Lower leg skin (tissue), 4 donors: ENCODE measurements at regions not wholly inside any gene's neighbourhood (a gene's known extent, or its start where the extent isn't known, plus 50 kb on each side); places are given as distances from the start of the nearest gene placed in this dataset.

ENCODE experiments used
- DNase-seq, 2 donors: peaks; one replicate each; pipeline ENCODE4 v3.0.0-alpha.2; 2019; ENCODE audit warnings: low spot score in 2 of 2
- H3K4me3 ChIP-seq: fragments of 200-600 bp; sonication (generic); 2 replicates; pipeline ENCODE4 v1.5.1; 2017; ENCODE audit warnings: mild to moderate bottlenecking, low read depth; ENCODE audit not compliant: poor library complexity, severe bottlenecking
- CTCF ChIP-seq, 3 donors: fragments of 450-650 bp; IDR thresholded peaks; one replicate each; pipeline ENCODE4 v1.5.1; 2016; ENCODE audit warnings: antibody characterized with exemption in 3 of 3, mild to moderate bottlenecking in 3 of 3, moderate library complexity in 2 of 3
- POLR2A ChIP-seq, 2 donors: fragments of 450-650 bp; IDR thresholded peaks; one replicate each; pipeline ENCODE4 v1.6.1; 2016 to 2017; ENCODE audit warnings: antibody characterized with exemption in 2 of 2, mild to moderate bottlenecking in 1 of 2, moderate library complexity in 1 of 2
- WGBS, 2 donors: methylation state at CpG; one replicate each; pipeline ENCODE4 v1.1.5; 2018; 5-methylcytosine and 5-hydroxymethylcytosine counted together
- intact Hi-C: fragments of 100-400 bp; cut with DNase I; formaldehyde crosslinking; loops from one replicate; pipeline ENCODE4 v1.15.0; 2023; ENCODE audit warnings: low total_unique reads

- intact Hi-C loops = no loop called here
- WGBS, 2 donors = 85 to 86% methylated on average over 4 of the region's 4 CpGs
- TF ChIP-seq CTCF (IDR thresholded peaks at IDR 0.05) (no peak), POLR2A (IDR thresholded peaks at IDR 0.05) (no peak)
Measured at GRCh38 chr10:89085153-89085552, 94.6 kb downstream of the FAS start.

DNA sequence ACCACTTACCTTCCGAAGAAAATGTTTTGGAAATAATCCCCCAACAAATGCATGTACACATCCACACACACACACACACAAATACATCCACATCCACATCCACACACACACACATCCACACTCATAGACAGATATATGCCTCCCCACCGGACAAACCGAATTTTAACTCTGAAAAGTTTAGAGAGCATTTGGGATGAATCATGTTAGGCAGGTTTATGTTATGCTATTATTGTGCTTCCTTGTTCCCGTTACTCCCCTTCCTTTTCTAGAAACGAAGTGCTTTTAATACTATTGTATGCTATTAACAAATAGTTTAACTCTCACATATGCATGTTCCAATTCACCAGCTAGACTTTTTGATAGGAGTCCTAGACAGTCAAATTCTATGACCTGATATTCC, 91.5 kb downstream of the FAS start:
- TF ChIP-seq POLR2A (IDR thresholded peaks at IDR 0.05) (no peak), CTCF (IDR thresholded peaks at IDR 0.05) (no peak)
- WGBS, 2 donors = 78 to 84% methylated on average over 5 of the region's 5 CpGs
- H3K4me3 ChIP-seq = no peak overlapping the region
- no peak for DNase-seq
- intact Hi-C loops = no loop called here

More at GRCh38 chr10:89085153-89085552, 94.6 kb downstream of the FAS start:
- DNase-seq = no peak
- no peak overlapping the region for H3K4me3 ChIP-seq

DNA sequence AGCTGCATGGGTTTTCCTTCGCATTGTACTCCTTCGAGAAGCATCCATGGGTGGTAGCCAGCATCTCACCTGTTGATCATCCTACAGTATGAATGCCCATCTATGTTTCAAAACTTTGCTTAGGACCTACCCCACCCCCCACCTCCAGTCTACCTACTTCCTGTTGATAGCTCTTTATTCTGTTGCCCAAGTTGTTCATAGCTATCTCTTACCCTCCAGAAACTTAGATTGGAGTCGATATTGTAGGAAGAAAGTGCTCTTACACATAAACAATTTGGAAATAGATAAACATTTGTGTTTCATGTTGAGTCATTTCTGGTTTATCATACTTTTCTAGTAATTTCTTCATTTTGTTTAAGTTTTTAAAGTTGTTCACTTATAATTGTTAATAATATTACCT, 90.1 kb downstream of the FAS start:
- intact Hi-C loops = no loop called here
- WGBS, 2 donors = 62 to 65% methylated on average over 3 of the region's 3 CpGs
- no peak overlapping the region for H3K4me3 ChIP-seq
- DNase-seq = no peak
- TF ChIP-seq CTCF (IDR thresholded peaks at IDR 0.05) = no peak
- TF ChIP-seq POLR2A (IDR thresholded peaks at IDR 0.05) = no peak

DNA sequence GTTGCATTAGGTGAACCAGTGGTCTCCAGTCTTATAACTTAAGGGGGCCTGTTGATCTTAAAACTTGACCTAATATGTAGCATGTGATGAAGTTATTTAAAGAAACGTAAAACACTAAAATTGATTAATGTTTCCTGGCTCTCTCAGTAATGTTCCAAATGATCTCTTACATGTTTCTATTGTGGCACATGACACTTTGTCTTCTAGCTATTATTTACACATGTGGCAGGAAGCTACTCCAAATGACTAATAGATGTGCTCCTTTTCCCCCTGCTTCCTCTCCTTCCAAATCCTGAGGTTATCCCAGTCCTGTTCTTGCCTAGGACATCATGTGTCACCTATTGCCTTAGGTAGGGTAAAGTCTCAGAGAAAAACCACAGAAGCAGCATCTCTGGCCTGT, 89.4 kb downstream of the FAS start:
- no peak for TF ChIP-seq POLR2A (IDR thresholded peaks at IDR 0.05)
- no peak for TF ChIP-seq CTCF (IDR thresholded peaks at IDR 0.05)
- intact Hi-C loops = no loop called here
- no peak overlapping the region for H3K4me3 ChIP-seq
- WGBS, 2 donors = 57 to 67% methylated on average over 1 of the region's 1 CpG
- no peak for DNase-seq

DNA sequence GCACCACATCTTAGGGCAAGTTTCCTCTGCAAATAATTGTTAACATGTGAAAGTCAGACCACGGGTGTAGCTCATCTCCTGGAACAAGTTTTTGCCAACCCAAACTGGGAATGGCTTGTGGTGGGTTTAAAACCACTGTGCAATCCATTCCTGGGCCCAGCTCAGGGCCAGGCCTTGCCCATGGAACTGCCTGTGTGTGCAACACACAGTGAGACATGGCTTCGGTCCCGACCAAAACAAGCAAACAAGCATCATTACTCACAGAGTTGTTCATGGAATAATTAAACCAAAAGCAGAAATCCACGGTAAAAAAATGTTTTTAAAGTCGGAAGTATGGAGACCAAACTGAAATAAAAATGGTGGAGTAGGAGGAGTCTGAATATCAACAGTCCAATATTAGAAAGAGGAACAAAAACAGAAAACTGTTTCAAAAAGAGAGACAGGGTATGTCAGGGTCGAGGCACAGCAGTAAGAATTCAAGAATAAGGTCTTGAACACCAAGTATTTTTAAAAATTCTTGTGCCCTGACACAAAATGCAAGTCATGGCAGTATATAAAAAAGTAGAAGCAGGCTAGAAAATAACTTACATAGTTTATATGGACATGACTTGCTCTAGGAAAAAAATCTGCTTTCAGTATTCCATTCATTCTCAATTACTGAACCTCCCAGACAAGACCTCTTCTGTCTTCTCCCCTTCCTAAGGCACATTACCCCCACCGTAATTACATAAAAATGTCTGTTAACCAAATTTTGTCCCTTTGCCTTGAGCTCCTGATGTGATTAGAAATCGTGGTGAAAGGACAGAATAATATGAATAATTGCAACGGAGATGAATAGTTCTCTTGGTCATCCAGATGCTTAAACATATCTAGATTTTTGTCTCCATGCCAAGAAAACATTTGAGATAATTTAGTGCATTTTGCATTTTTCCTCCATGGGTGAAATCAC, 88.4 kb downstream of the FAS start:
- TF ChIP-seq POLR2A (IDR thresholded peaks at IDR 0.05) = no peak
- no peak for TF ChIP-seq CTCF (IDR thresholded peaks at IDR 0.05)
- 49 to 50% methylated on average over 9 of the region's 9 CpGs for WGBS, 2 donors
- H3K4me3 ChIP-seq = no peak overlapping the region
- no peak for DNase-seq
- intact Hi-C loops = no loop called here
